NCI-H524 (cell line): ENCODE measurements at regions not wholly inside any gene's neighbourhood (a gene's known extent, or its start where the extent isn't known, plus 50 kb on each side); places are given as distances from the start of the nearest gene placed in this dataset.

Source experiments
- DNase-seq, 2 experiments: peaks; one replicate each; lab custom pipeline; 2025; lab: John Stamatoyannopoulos, UW

- DNase-seq: no peak
Observed at GRCh38 chr21:16538936-16539440, 809.2 kb downstream of the USP25 start.

- no peak for DNase-seq
Observed at GRCh38 chr21:16540966-16541727, 811.4 kb downstream of the USP25 start.

- DNase-seq: no peak
Observed at GRCh38 chr21:16550118-16550517, 820.3 kb downstream of the USP25 start.

GRCh38 chr21:16550917-16551741 is 821.3 kb downstream of the USP25 start:
- DNase-seq: no peak

- DNase-seq: no peak
Observed at GRCh38 chr21:16552880-16553279, 823.1 kb downstream of the USP25 start.

- DNase-seq: no peak
Observed at GRCh38 chr21:16554503-16554902, 824.7 kb downstream of the USP25 start.

- no peak for DNase-seq
Observed at GRCh38 chr21:16563116-16563515, 833.3 kb downstream of the USP25 start.

GRCh38 chr21:16563795-16564194 is 834.0 kb downstream of the USP25 start:
- DNase-seq: no peak

- DNase-seq: no peak
Observed at GRCh38 chr21:16568244-16568643, 838.5 kb downstream of the USP25 start.

- DNase-seq: no peak
Observed at GRCh38 chr21:16568661-16569060, 838.9 kb downstream of the USP25 start.

GRCh38 chr21:16569679-16570078 is 839.9 kb downstream of the USP25 start:
- DNase-seq: peak; percentile 0 to 11

- DNase-seq: no peak
Observed at GRCh38 chr21:16570171-16570570, 840.4 kb downstream of the USP25 start.

- DNase-seq: no peak
Observed at GRCh38 chr21:16570856-16571255, 841.1 kb downstream of the USP25 start.

- DNase-seq: no peak
Observed at GRCh38 chr21:16571594-16571993, 841.8 kb downstream of the USP25 start.

- DNase-seq: no peak
Observed at GRCh38 chr21:16572032-16572431, 842.2 kb downstream of the USP25 start.

GRCh38 chr21:16573578-16573977 is 843.8 kb downstream of the USP25 start:
- DNase-seq: no peak

GRCh38 chr21:16577975-16578374 is 848.2 kb downstream of the USP25 start:
- no peak for DNase-seq

- DNase-seq: no peak
Observed at GRCh38 chr21:16578912-16579311, 849.1 kb downstream of the USP25 start.

GRCh38 chr21:16579538-16579937 is 849.8 kb downstream of the USP25 start:
- no peak for DNase-seq

GRCh38 chr21:16580661-16581060 is 850.9 kb downstream of the USP25 start:
- DNase-seq: no peak

- DNase-seq: no peak
Observed at GRCh38 chr21:16583556-16583955, 853.8 kb downstream of the USP25 start.

- DNase-seq: no peak
Observed at GRCh38 chr21:16584756-16585155, 855.0 kb downstream of the USP25 start.

GRCh38 chr21:16585896-16586295 is 856.1 kb downstream of the USP25 start:
- no peak for DNase-seq
